HG02623 (cell line): ENCODE measurements at regions not wholly inside any gene's neighbourhood (a gene's known extent, or its start where the extent isn't known, plus 50 kb on each side); places are given as distances from the start of the nearest gene placed in this dataset.

ENCODE experiments used
- ATAC-seq: cut with Tn5 transposase; IDR thresholded peaks from one replicate; pipeline ENCODE4 v1.9.1; 2021; ENCODE audit warnings: moderate library complexity; ENCODE audit not compliant: unreplicated experiment

- ATAC-seq = no peak
Observed at GRCh38 chr20:39109933-39110818, 148.0 kb downstream of the DHX35 start.

DNA sequence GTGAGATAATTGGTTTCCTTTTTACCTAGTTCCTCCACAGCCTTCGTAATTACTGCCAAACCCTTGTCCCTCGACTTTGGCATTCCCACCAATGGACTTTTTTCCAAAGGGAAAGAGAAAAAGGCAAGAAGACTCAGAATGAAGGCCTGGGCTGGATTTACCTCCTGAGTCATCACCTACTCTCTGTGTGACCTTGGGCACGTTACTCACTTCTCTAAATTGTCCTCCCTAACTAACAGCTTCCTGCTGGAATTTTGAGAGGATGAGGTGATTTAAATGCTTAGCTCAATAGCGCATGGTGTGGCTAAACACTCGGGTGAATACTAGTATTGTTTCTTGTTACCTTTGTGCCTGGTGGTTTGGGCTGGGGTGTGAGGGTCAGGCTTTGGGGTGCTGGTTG is 146.6 kb downstream of the DHX35 start:
- ATAC-seq = no peak

DNA sequence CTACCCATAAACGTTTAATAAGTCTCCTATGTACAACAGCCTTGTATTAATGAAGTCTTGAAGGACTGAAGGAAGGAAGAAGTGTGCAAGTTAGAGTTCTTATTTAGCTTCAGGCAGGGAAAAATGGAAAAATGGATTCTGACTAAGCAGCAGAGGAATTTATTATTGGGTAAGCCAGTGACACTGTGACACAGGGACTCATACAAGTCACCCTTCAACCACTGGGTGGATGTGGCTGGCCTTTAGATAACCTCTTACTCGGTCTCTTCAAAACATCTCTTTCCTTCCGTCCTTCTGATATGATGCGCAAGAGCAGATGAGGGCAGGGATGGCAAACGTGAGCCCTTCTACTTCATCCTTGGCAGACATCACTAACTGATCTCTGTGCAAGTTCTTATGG is 145.6 kb downstream of the DHX35 start:
- no peak for ATAC-seq

DNA sequence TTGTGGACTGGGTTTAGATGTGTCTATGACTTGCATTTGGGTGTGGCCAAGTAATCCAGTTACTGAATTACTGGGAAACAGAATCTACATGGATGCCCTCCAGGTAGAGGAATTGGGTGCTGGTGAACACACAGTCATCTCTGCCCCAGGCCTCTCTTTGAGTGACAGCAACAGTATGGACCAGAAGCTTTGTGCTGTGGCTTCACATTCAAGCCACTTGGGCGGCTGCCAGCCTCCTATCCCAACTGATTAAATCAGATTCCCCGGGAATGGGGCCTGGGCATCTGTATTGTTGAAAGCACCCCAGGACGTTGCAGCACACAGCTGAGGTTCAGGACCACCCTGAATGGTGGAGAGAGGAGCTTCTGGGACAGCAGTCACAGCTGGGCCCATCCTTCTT is 144.6 kb downstream of the DHX35 start:
- no peak for ATAC-seq

- ATAC-seq = no peak
Observed at GRCh38 chr20:39105551-39105950, 143.4 kb downstream of the DHX35 start.

DNA sequence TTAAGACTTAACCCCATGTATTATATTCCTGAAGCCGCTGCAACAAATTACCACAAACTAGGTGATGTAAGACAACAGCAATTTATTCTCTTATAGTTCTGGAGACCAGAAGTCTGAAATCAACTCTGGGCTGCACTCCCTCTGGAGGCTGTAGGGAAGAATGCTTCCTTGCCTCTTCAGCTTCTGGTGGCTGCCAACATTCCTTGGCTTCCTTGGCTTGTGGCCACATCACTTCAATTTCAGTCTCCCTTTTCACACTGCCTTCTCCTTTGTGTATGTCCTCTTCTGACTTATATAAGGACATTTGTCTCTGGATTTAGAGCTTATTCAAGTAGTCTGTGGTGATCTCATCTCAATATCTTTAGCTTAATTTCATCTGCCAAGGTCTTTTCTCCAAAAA is 141.6 kb downstream of the DHX35 start:
- no peak for ATAC-seq

DNA sequence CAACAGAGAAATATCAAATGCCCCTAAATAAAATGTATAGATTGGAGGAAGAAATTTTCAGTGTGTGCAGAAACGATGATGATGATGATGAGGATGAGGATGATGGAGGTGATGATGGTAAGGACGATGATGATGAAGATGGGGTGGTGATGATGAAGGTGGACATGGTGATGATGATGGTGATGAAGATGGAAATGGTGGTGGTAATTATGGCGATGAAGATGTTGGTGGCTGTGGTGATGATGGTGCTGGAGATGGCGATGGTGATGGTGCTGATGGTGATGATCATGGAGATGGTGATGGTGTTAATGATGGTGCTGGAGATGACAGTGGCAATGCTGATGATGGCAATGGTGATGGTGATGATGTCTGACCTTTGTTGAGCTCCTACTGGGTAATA is 141.2 kb downstream of the DHX35 start:
- ATAC-seq = no peak

DNA sequence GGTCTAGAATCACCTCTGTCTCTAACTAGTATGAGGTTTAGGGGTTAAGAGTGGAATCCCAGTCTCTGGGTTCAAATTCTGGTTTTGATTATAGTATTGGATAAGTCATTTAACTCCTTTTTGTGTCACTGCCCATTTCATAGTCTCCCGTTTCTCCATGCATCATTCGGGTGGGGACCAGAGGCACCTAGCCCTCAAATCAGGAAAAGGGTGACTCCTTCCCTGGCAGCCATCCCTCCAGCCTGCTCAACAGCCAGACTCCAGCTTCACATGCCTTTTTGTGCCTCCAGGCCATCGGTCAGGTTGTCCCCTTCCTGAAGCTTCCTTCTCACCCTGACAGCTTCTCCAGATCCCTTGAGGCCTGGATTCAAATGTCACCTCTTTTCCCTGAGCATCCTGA is 139.8 kb downstream of the DHX35 start:
- no peak for ATAC-seq

GRCh38 chr20:39100691-39101090 is 138.5 kb downstream of the DHX35 start:
- no peak for ATAC-seq

DNA sequence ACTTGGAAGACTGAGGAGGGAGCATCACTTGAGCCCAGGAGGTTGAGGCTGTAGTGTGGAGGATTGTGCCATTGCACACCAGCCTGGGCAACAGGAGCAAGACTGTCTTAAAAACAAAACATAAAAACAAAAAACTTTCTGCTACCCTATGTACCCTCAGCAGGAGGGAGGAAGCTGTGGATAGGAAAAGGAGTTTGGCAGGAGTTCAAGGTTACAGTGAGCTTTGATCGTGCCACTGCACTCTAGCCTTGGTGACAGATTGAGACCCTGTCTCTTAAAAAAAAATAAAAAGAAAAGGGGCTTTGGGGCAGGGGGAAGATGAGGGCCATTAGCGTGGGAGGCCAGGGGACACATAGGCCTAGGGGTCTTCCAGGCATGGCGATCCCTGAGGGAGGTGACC is 135.7 kb downstream of the DHX35 start:
- ATAC-seq = no peak

- ATAC-seq = no peak
Observed at GRCh38 chr20:39095870-39096269, 133.7 kb downstream of the DHX35 start.

DNA sequence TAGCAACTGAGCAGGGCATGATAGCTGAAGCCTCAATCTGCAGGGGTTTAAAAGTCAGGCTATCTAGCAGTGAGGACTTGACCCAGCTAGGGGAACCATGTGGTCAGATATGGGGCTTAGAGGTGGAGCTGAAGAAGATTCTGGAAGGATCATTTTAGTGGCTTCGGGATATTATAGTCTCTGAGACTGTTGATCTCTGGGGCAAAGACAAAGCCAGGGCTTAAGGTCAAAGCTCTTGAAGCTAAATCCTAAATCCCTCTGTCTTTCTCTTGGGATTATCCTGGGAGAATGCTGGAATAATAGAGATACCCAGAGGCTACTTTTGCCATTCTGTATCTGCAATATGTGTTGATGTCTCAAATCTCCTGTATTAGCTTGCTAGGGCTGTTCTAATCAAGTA is 132.2 kb downstream of the DHX35 start:
- ATAC-seq = no peak

DNA sequence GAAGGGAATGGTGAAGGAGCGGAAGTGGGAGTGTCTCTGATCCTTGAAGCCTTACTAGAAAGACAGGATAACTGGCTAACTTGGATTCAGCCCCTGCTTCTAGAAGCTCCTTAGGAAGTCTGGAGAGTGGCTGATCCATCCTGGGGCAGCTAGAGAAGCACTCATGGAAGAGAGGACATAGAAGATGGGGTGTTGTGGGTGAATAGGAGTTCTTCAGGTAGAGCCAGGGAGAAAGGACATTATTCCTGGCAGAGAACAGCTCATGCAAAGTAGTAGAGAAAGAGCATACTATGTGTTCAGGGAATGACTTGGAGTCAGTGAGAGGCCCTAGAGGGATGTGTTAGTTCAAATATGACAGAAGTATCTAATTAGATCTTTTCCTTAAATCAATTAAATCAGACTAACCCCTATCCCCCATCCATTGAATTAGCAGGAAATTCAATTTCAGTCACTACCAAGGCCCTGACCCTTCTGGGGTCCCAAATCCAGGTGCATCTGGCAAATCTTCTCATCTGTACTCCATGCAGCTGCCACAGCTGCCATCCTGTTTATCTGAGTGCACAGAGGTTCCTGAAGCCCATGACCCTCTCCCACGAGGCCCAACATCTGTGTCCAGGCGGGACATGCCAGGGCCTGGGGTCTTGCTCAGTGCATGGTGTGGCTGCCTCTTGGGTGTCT is 130.7 kb downstream of the DHX35 start:
- no peak for ATAC-seq

- ATAC-seq = no peak
Observed at GRCh38 chr20:39090906-39091305, 128.8 kb downstream of the DHX35 start.

DNA sequence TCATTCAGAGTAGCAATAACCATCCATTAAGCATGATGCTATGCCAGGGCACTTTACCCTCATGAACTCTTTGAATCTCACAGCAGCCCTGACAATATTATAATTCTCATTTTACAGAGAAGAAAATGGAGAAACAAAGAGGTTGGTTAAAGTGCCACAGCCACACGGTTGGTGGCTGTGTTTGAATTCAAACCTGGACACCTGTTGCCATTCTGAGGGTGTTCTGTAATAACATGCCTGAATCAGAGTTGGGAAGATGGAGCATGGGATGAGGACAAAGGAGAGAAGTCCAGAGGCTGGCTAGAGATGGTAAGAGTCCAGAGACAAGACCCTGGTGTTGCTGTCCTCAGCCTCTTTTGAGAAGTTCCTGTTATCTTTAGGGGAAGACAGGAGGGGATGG is 127.7 kb downstream of the DHX35 start:
- no peak for ATAC-seq
